ENCODE measurements at regions not wholly inside any gene's neighbourhood (a gene's known extent, or its start where the extent isn't known, plus 50 kb on each side); places are given as distances from the start of the nearest gene placed in this dataset.

GRCh38 chr18:43751835-43752234 lies 474.5 kb upstream of the SYT4 start:
- TF ChIP-seq CTCF (conservative IDR thresholded peaks at IDR 0.05), result no peak
- TF ChIP-seq ZFX (IDR thresholded peaks at IDR 0.05), result no peak
